ENCODE measurements at regions not wholly inside any gene's neighbourhood (a gene's known extent, or its start where the extent isn't known, plus 50 kb on each side); places are given as distances from the start of the nearest gene placed in this dataset.

- Mint-ChIP-seq H3K4me3 (ENCODE audit: low read depth, unreplicated experiment) (no peak overlapping the region), H3K9me3 (ENCODE audit: low read depth, unreplicated experiment) (no peaks in the 10 kb centered on the region), H3K27me3 (ENCODE audit: unreplicated experiment) (peaks cover 53% of the 10 kb centered on the region), H3K4me1 (ENCODE audit: low read depth, unreplicated experiment) (no peaks in the 10 kb centered on the region), H3K36me3 (ENCODE audit: insufficient read depth, unreplicated experiment) (no peaks in the 10 kb centered on the region), H3K27ac (ENCODE audit: unreplicated experiment) (no peak overlapping the region)
- CTCF ChIA-PET = no interaction called here
- DNase-seq = no peak
- intact Hi-C loops (cut with micrococcal nuclease; ENCODE audit: unreplicated experiment) = no loop called here
- no peak for TF ChIP-seq CTCF (IDR thresholded peaks at IDR 0.05; ENCODE audit: unreplicated experiment)
- BruUV-seq (replicated peaks) = no TSS peak
These were observed 92.0 kb downstream of the ADRA2C start for GRCh38 chr4:3858046-3858730.

GRCh38 chr4:3858765-3859388 lies 92.7 kb downstream of the ADRA2C start:
- H3K36me3 Mint-ChIP-seq (ENCODE audit: insufficient read depth, unreplicated experiment) = no peaks in the 10 kb centered on the region
- no TSS peak for BruUV-seq (replicated peaks)
- no peaks in the 10 kb centered on the region for H3K9me3 Mint-ChIP-seq (ENCODE audit: low read depth, unreplicated experiment)
- no peak for TF ChIP-seq CTCF (IDR thresholded peaks at IDR 0.05; ENCODE audit: unreplicated experiment)
- CTCF ChIA-PET = no interaction called here
- H3K4me3 Mint-ChIP-seq (ENCODE audit: low read depth, unreplicated experiment) = no peak overlapping the region
- no peak for DNase-seq
- intact Hi-C loops (cut with micrococcal nuclease; ENCODE audit: unreplicated experiment) = no loop called here
- H3K27me3 Mint-ChIP-seq (ENCODE audit: unreplicated experiment) = peaks cover 46% of the 10 kb centered on the region
- H3K4me1 Mint-ChIP-seq (ENCODE audit: low read depth, unreplicated experiment) = no peaks in the 10 kb centered on the region
- H3K27ac Mint-ChIP-seq (ENCODE audit: unreplicated experiment) = no peak overlapping the region

GRCh38 chr4:3859571-3859970 lies 93.4 kb downstream of the ADRA2C start:
- CTCF ChIA-PET = no interaction called here
- H3K27me3 Mint-ChIP-seq (ENCODE audit: unreplicated experiment) = peaks cover 40% of the 10 kb centered on the region
- intact Hi-C loops (cut with micrococcal nuclease; ENCODE audit: unreplicated experiment) = no loop called here
- BruUV-seq (replicated peaks) = no TSS peak
- H3K36me3 Mint-ChIP-seq (ENCODE audit: insufficient read depth, unreplicated experiment) = no peaks in the 10 kb centered on the region
- no peaks in the 10 kb centered on the region for H3K4me1 Mint-ChIP-seq (ENCODE audit: low read depth, unreplicated experiment)
- no peak overlapping the region for H3K27ac Mint-ChIP-seq (ENCODE audit: unreplicated experiment)
- H3K4me3 Mint-ChIP-seq (ENCODE audit: low read depth, unreplicated experiment) = no peak overlapping the region
- no peaks in the 10 kb centered on the region for H3K9me3 Mint-ChIP-seq (ENCODE audit: low read depth, unreplicated experiment)
- no peak for TF ChIP-seq CTCF (IDR thresholded peaks at IDR 0.05; ENCODE audit: unreplicated experiment)
- no peak for DNase-seq

GRCh38 chr4:3860061-3860912 lies 94.1 kb downstream of the ADRA2C start:
- no peak overlapping the region for H3K27ac Mint-ChIP-seq (ENCODE audit: unreplicated experiment)
- H3K27me3 Mint-ChIP-seq (ENCODE audit: unreplicated experiment) = peaks cover 36% of the 10 kb centered on the region
- DNase-seq = no peak
- H3K4me3 Mint-ChIP-seq (ENCODE audit: low read depth, unreplicated experiment) = no peak overlapping the region
- no peaks in the 10 kb centered on the region for H3K36me3 Mint-ChIP-seq (ENCODE audit: insufficient read depth, unreplicated experiment)
- no peaks in the 10 kb centered on the region for H3K9me3 Mint-ChIP-seq (ENCODE audit: low read depth, unreplicated experiment)
- intact Hi-C loops (cut with micrococcal nuclease; ENCODE audit: unreplicated experiment) = no loop called here
- TF ChIP-seq CTCF (IDR thresholded peaks at IDR 0.05; ENCODE audit: unreplicated experiment) = no peak
- H3K4me1 Mint-ChIP-seq (ENCODE audit: low read depth, unreplicated experiment) = no peaks in the 10 kb centered on the region
- BruUV-seq (replicated peaks) = no TSS peak
- CTCF ChIA-PET = no interaction called here
